ENCODE measurements at regions not wholly inside any gene's neighbourhood (a gene's known extent, or its start where the extent isn't known, plus 50 kb on each side); places are given as distances from the start of the nearest gene placed in this dataset.

- no peaks in the 10 kb centered on the region for H3K79me2 ChIP-seq (ENCODE audit: insufficient read depth, low read length)
- H4K20me1 ChIP-seq (ENCODE audit: insufficient read depth, low read length, poor library complexity, severe bottlenecking), result no peaks in the 10 kb centered on the region
- H3K9me2 ChIP-seq (replicated peaks; ENCODE audit: low read depth, low read length), result no peaks in the 10 kb centered on the region
- no peaks in the 10 kb centered on the region for H3F3A ChIP-seq (ENCODE audit: low read depth)
- no peak overlapping the region for H2AFZ ChIP-seq (ENCODE audit: low read length)
- TF ChIP-seq CTCF (conservative IDR thresholded peaks at IDR 0.05; ENCODE audit: low read length), result no peak
- TF ChIP-seq EZH2phosphoT487 (IDR thresholded peaks at IDR 0.05; ENCODE audit: borderline replicate concordance), result no peak
- no peak overlapping the region for H3K4me2 ChIP-seq (ENCODE audit: low read depth, low read length, poor library complexity, severe bottlenecking)
- no peak overlapping the region for H3K4me3 ChIP-seq (ENCODE audit: low read length, poor library complexity, severe bottlenecking)
- H3K9me3 ChIP-seq (ENCODE audit: insufficient read depth, low read depth, low read length), result no peaks in the 10 kb centered on the region
- H3K9ac ChIP-seq (ENCODE audit: low read depth, low read length, poor library complexity, severe bottlenecking), result no peak overlapping the region
- H3K36me3 ChIP-seq (ENCODE audit: insufficient read depth, low read length), result no peaks in the 10 kb centered on the region
- H3K27me3 ChIP-seq (ENCODE audit: insufficient read depth, low read length, poor library complexity, severe bottlenecking), result no peaks in the 10 kb centered on the region
- no peaks in the 10 kb centered on the region for H3K4me1 ChIP-seq (ENCODE audit: insufficient read depth, low read length, poor library complexity, severe bottlenecking)
Measured at GRCh38 chr4:35217331-35217730, 1027.0 kb downstream of the ARAP2 start.

- Histone ChIP-seq H3K27me3 (ENCODE audit: insufficient read depth, low read length, poor library complexity, severe bottlenecking) (no peaks in the 10 kb centered on the region), H3K4me3 (ENCODE audit: low read length, poor library complexity, severe bottlenecking) (no peak overlapping the region), H3K4me2 (ENCODE audit: low read depth, low read length, poor library complexity, severe bottlenecking) (no peak overlapping the region), H3F3A (ENCODE audit: low read depth) (no peaks in the 10 kb centered on the region), H3K36me3 (ENCODE audit: insufficient read depth, low read length) (no peaks in the 10 kb centered on the region), H4K20me1 (ENCODE audit: insufficient read depth, low read length, poor library complexity, severe bottlenecking) (no peaks in the 10 kb centered on the region), H3K9me3 (ENCODE audit: insufficient read depth, low read depth, low read length) (no peaks in the 10 kb centered on the region), H3K9me2 (replicated peaks; ENCODE audit: low read depth, low read length) (no peaks in the 10 kb centered on the region), H3K79me2 (ENCODE audit: insufficient read depth, low read length) (no peaks in the 10 kb centered on the region), H3K9ac (ENCODE audit: low read depth, low read length, poor library complexity, severe bottlenecking) (no peak overlapping the region), H3K4me1 (ENCODE audit: insufficient read depth, low read length, poor library complexity, severe bottlenecking) (no peaks in the 10 kb centered on the region), H2AFZ (ENCODE audit: low read length) (no peak overlapping the region)
- no peak for TF ChIP-seq CTCF (conservative IDR thresholded peaks at IDR 0.05; ENCODE audit: low read length)
- TF ChIP-seq EZH2phosphoT487 (IDR thresholded peaks at IDR 0.05; ENCODE audit: borderline replicate concordance), result no peak
Measured at GRCh38 chr4:35228313-35228712, 1016.0 kb downstream of the ARAP2 start.

GRCh38 chr4:35229021-35229420 lies 1015.3 kb downstream of the ARAP2 start:
- TF ChIP-seq CTCF (conservative IDR thresholded peaks at IDR 0.05; ENCODE audit: low read length) (no peak), EZH2phosphoT487 (IDR thresholded peaks at IDR 0.05; ENCODE audit: borderline replicate concordance) (no peak)
- Histone ChIP-seq H4K20me1 (ENCODE audit: insufficient read depth, low read length, poor library complexity, severe bottlenecking) (no peaks in the 10 kb centered on the region), H3K9ac (ENCODE audit: low read depth, low read length, poor library complexity, severe bottlenecking) (no peak overlapping the region), H3F3A (ENCODE audit: low read depth) (no peaks in the 10 kb centered on the region), H2AFZ (ENCODE audit: low read length) (no peak overlapping the region), H3K36me3 (ENCODE audit: insufficient read depth, low read length) (no peaks in the 10 kb centered on the region), H3K4me3 (ENCODE audit: low read length, poor library complexity, severe bottlenecking) (no peak overlapping the region), H3K27me3 (ENCODE audit: insufficient read depth, low read length, poor library complexity, severe bottlenecking) (no peaks in the 10 kb centered on the region), H3K9me2 (replicated peaks; ENCODE audit: low read depth, low read length) (no peaks in the 10 kb centered on the region), H3K4me2 (ENCODE audit: low read depth, low read length, poor library complexity, severe bottlenecking) (no peak overlapping the region), H3K4me1 (ENCODE audit: insufficient read depth, low read length, poor library complexity, severe bottlenecking) (no peaks in the 10 kb centered on the region), H3K79me2 (ENCODE audit: insufficient read depth, low read length) (no peaks in the 10 kb centered on the region), H3K9me3 (ENCODE audit: insufficient read depth, low read depth, low read length) (no peaks in the 10 kb centered on the region)

All from Loucy (cell line).